ENCODE measurements at regions not wholly inside any gene's neighbourhood (a gene's known extent, or its start where the extent isn't known, plus 50 kb on each side); places are given as distances from the start of the nearest gene placed in this dataset.

- no peak overlapping the region for H3K4me2 ChIP-seq (ENCODE audit: control insufficient read depth, extremely low read depth, insufficient read depth, low read depth, low read length)
- H3K9me1 ChIP-seq (ENCODE audit: control insufficient read depth, extremely low read depth, insufficient read depth, low read length) = no peaks in the 10 kb centered on the region
- FAIRE-seq = no peak
- no peak for DNase-seq (ENCODE audit: low read depth, low spot score)
- no peaks in the 10 kb centered on the region for H3K79me2 ChIP-seq (ENCODE audit: control insufficient read depth, insufficient read depth, low read length)
- no peaks in the 10 kb centered on the region for H3K9me3 ChIP-seq (ENCODE audit: control insufficient read depth, low read depth, low read length)
- H3K9ac ChIP-seq (ENCODE audit: control insufficient read depth, extremely low read depth, insufficient read depth, low read length) = no peak overlapping the region
- dilution Hi-C loops (cut with MboI; ENCODE audit: extremely low pct_ligation_motif_present, low sequenced_read_pairs) = no loop called here
- H3K27ac ChIP-seq (ENCODE audit: control insufficient read depth, insufficient read depth, low read length) = no peak overlapping the region
- no peaks in the 10 kb centered on the region for H3K36me3 ChIP-seq (ENCODE audit: control insufficient read depth in 2 of 2, extremely low read depth in 1 of 2, insufficient read depth in 2 of 2, low read length in 2 of 2)
- H3K27me3 ChIP-seq (ENCODE audit: control insufficient read depth, extremely low read depth, insufficient read depth, low read length) = no peaks in the 10 kb centered on the region
- H4K20me1 ChIP-seq (ENCODE audit: control insufficient read depth, extremely low read depth, insufficient read depth, low read length) = no peaks in the 10 kb centered on the region
- H2AFZ ChIP-seq (ENCODE audit: control insufficient read depth, low read length) = no peak overlapping the region
- TF ChIP-seq CTCF (optimal IDR thresholded peaks at IDR 0.05 in 1 of 3, IDR thresholded peaks at IDR 0.05 in 1 of 3, conservative IDR thresholded peaks at IDR 0.05 in 1 of 3; ENCODE audit: extremely low read depth in 1 of 3, insufficient read depth in 2 of 3, low read length in 3 of 3) (no peak), EZH2 (IDR thresholded peaks at IDR 0.05; ENCODE audit: low read length) (no peak)
- H3K4me3 ChIP-seq (ENCODE audit: control insufficient read depth in 2 of 3, extremely low read depth in 1 of 3, insufficient read depth in 2 of 3, low read depth in 1 of 3, low read length in 3 of 3) = no peak overlapping the region
- no peaks in the 10 kb centered on the region for H3K4me1 ChIP-seq (ENCODE audit: control insufficient read depth, extremely low read depth, insufficient read depth, low read length)
These were observed 410.6 kb upstream of the SOX5 start for GRCh38 chr12:24360057-24360456.

- no peak overlapping the region for H2AFZ ChIP-seq (ENCODE audit: control insufficient read depth, low read length)
- no peaks in the 10 kb centered on the region for H3K4me1 ChIP-seq (ENCODE audit: control insufficient read depth, extremely low read depth, insufficient read depth, low read length)
- H3K9ac ChIP-seq (ENCODE audit: control insufficient read depth, extremely low read depth, insufficient read depth, low read length) = no peak overlapping the region
- no peaks in the 10 kb centered on the region for H3K79me2 ChIP-seq (ENCODE audit: control insufficient read depth, insufficient read depth, low read length)
- DNase-seq (ENCODE audit: low read depth, low spot score) (no peak), FAIRE-seq (no peak)
- H3K27ac ChIP-seq (ENCODE audit: control insufficient read depth, insufficient read depth, low read length) = no peak overlapping the region
- H3K27me3 ChIP-seq (ENCODE audit: control insufficient read depth, extremely low read depth, insufficient read depth, low read length) = no peaks in the 10 kb centered on the region
- H3K9me3 ChIP-seq (ENCODE audit: control insufficient read depth, low read depth, low read length) = no peaks in the 10 kb centered on the region
- H3K4me3 ChIP-seq (ENCODE audit: control insufficient read depth in 2 of 3, extremely low read depth in 1 of 3, insufficient read depth in 2 of 3, low read depth in 1 of 3, low read length in 3 of 3) = no peak overlapping the region
- no peaks in the 10 kb centered on the region for H3K9me1 ChIP-seq (ENCODE audit: control insufficient read depth, extremely low read depth, insufficient read depth, low read length)
- no peaks in the 10 kb centered on the region for H3K36me3 ChIP-seq (ENCODE audit: control insufficient read depth in 2 of 2, extremely low read depth in 1 of 2, insufficient read depth in 2 of 2, low read length in 2 of 2)
- TF ChIP-seq EZH2 (IDR thresholded peaks at IDR 0.05; ENCODE audit: low read length) (no peak), CTCF (optimal IDR thresholded peaks at IDR 0.05 in 1 of 3, IDR thresholded peaks at IDR 0.05 in 1 of 3, conservative IDR thresholded peaks at IDR 0.05 in 1 of 3; ENCODE audit: extremely low read depth in 1 of 3, insufficient read depth in 2 of 3, low read length in 3 of 3) (no peak)
- no peaks in the 10 kb centered on the region for H4K20me1 ChIP-seq (ENCODE audit: control insufficient read depth, extremely low read depth, insufficient read depth, low read length)
- H3K4me2 ChIP-seq (ENCODE audit: control insufficient read depth, extremely low read depth, insufficient read depth, low read depth, low read length) = no peak overlapping the region
- dilution Hi-C loops (cut with MboI; ENCODE audit: extremely low pct_ligation_motif_present, low sequenced_read_pairs) = no loop called here
These were observed 409.9 kb upstream of the SOX5 start for GRCh38 chr12:24359418-24359817.

Measured in keratinocyte (primary cell).